ENCODE measurements at regions not wholly inside any gene's neighbourhood (a gene's known extent, or its start where the extent isn't known, plus 50 kb on each side); places are given as distances from the start of the nearest gene placed in this dataset.

DNA sequence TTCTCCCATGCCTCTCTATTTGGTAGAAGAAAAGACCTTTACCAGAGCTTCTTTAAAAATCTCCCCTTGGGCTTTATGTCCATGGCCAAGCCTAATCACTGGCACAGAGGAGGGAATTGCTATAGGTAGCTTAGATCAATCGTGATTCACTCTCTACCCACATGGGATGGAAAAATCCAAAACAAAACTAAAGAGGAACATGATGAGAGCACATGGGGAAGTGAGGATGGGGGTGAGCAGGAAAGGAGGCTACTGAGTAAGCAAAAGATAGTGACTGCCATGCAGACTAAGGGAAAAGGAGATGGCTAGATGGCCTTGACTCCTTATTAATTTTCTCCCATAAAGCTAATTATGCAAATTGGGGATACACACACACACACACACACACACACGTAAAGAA, 201.2 kb downstream of the HS3ST3A1 start:
- TF ChIP-seq, protein P1, sequence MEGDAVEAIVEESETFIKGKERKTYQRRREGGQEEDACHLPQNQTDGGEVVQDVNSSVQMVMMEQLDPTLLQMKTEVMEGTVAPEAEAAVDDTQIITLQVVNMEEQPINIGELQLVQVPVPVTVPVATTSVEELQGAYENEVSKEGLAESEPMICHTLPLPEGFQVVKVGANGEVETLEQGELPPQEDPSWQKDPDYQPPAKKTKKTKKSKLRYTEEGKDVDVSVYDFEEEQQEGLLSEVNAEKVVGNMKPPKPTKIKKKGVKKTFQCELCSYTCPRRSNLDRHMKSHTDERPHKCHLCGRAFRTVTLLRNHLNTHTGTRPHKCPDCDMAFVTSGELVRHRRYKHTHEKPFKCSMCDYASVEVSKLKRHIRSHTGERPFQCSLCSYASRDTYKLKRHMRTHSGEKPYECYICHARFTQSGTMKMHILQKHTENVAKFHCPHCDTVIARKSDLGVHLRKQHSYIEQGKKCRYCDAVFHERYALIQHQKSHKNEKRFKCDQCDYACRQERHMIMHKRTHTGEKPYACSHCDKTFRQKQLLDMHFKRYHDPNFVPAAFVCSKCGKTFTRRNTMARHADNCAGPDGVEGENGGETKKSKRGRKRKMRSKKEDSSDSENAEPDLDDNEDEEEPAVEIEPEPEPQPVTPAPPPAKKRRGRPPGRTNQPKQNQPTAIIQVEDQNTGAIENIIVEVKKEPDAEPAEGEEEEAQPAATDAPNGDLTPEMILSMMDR (IDR thresholded peaks at IDR 0.05): no peak
- TF ChIP-seq EP300 (IDR thresholded peaks at IDR 0.05): no peak
